HG02870 (cell line): ENCODE measurements at regions not wholly inside any gene's neighbourhood (a gene's known extent, or its start where the extent isn't known, plus 50 kb on each side); places are given as distances from the start of the nearest gene placed in this dataset.
"Not testable (repeated sequence)": the region's sequence is repeated elsewhere in the genome, so short reads cannot be mapped to it uniquely, and the experiment has no call there.

Source experiments
- ATAC-seq: cut with Tn5 transposase; IDR thresholded peaks from one replicate; pipeline ENCODE4 v1.9.1; 2021; ENCODE audit warnings: mild to moderate bottlenecking, moderate library complexity; ENCODE audit not compliant: unreplicated experiment

- ATAC-seq = no peak
Measured at GRCh38 chr3:34046154-34046553, 247.7 kb downstream of the PDCD6IP start.

- ATAC-seq = no peak
Measured at GRCh38 chr3:34053626-34054025, 255.2 kb downstream of the PDCD6IP start.

- ATAC-seq = peak; percentile 2
Measured at GRCh38 chr3:34056181-34056910, 257.9 kb downstream of the PDCD6IP start.

GRCh38 chr3:34056951-34057390 lies 258.5 kb downstream of the PDCD6IP start:
- ATAC-seq = peak; percentile 96

- ATAC-seq = not testable (repeated sequence)
Measured at GRCh38 chr3:34060995-34061394, 262.6 kb downstream of the PDCD6IP start.

GRCh38 chr3:34065901-34066300 lies 267.5 kb downstream of the PDCD6IP start:
- no peak for ATAC-seq

- ATAC-seq = no peak
Measured at GRCh38 chr3:34066328-34066727, 267.9 kb downstream of the PDCD6IP start.

- ATAC-seq = no peak
Measured at GRCh38 chr3:34066999-34067398, 268.6 kb downstream of the PDCD6IP start.

- ATAC-seq = no peak
Measured at GRCh38 chr3:34067536-34068051, 269.2 kb downstream of the PDCD6IP start.

GRCh38 chr3:34068505-34068904 lies 270.1 kb downstream of the PDCD6IP start:
- no peak for ATAC-seq

GRCh38 chr3:34070831-34071585 lies 272.6 kb downstream of the PDCD6IP start:
- peak; percentile 50 for ATAC-seq

- ATAC-seq = peak; percentile 35
Measured at GRCh38 chr3:34072297-34072696, 273.9 kb downstream of the PDCD6IP start.

GRCh38 chr3:34073111-34073510 lies 274.7 kb downstream of the PDCD6IP start:
- ATAC-seq = no peak

GRCh38 chr3:34073961-34074360 lies 275.5 kb downstream of the PDCD6IP start:
- ATAC-seq = peak; percentile 24

- no peak for ATAC-seq
Measured at GRCh38 chr3:34075975-34076374, 277.5 kb downstream of the PDCD6IP start.

- peak; percentile 92 for ATAC-seq
Measured at GRCh38 chr3:34077417-34078195, 279.2 kb downstream of the PDCD6IP start.

GRCh38 chr3:34078418-34078817 lies 280.0 kb downstream of the PDCD6IP start:
- no peak for ATAC-seq

- ATAC-seq = not testable (repeated sequence)
Measured at GRCh38 chr3:34079849-34080248, 281.4 kb downstream of the PDCD6IP start.

GRCh38 chr3:34090379-34090778 lies 291.9 kb downstream of the PDCD6IP start:
- ATAC-seq = not testable (repeated sequence)

GRCh38 chr3:34090876-34091275 lies 292.4 kb downstream of the PDCD6IP start:
- ATAC-seq = no peak

GRCh38 chr3:34094280-34094679 lies 295.9 kb downstream of the PDCD6IP start:
- ATAC-seq = not testable (repeated sequence)
